ENCODE measurements at regions not wholly inside any gene's neighbourhood (a gene's known extent, or its start where the extent isn't known, plus 50 kb on each side); places are given as distances from the start of the nearest gene placed in this dataset.
"Not testable (repeated sequence)": the region's sequence is repeated elsewhere in the genome, so short reads cannot be mapped to it uniquely, and the experiment has no call there.

DNA sequence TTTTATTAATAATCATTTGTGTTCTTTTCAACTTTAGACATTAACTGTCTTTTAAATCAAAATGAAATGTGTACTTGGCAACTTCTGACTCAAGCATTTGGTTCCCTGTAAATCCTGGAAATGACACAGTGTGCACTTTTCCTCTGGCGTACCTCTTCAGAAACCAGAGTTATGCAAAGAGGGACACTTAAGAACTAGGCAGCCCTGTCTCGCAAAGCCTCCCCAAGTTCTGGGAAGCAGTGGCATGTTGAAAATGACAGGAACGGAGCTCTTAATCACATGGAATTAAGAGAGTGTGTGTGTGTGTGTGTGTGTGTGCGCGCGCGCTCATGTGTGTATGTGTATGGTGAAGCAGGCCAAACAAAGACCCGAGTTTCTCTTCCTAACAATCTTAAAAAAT, 707.4 kb downstream of the MECOM start:
- TF ChIP-seq, protein P1, sequence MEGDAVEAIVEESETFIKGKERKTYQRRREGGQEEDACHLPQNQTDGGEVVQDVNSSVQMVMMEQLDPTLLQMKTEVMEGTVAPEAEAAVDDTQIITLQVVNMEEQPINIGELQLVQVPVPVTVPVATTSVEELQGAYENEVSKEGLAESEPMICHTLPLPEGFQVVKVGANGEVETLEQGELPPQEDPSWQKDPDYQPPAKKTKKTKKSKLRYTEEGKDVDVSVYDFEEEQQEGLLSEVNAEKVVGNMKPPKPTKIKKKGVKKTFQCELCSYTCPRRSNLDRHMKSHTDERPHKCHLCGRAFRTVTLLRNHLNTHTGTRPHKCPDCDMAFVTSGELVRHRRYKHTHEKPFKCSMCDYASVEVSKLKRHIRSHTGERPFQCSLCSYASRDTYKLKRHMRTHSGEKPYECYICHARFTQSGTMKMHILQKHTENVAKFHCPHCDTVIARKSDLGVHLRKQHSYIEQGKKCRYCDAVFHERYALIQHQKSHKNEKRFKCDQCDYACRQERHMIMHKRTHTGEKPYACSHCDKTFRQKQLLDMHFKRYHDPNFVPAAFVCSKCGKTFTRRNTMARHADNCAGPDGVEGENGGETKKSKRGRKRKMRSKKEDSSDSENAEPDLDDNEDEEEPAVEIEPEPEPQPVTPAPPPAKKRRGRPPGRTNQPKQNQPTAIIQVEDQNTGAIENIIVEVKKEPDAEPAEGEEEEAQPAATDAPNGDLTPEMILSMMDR (IDR thresholded peaks at IDR 0.05; ENCODE audit: control insufficient read depth, extremely low read depth, insufficient read depth), result no peak
- H3K4me3 ChIP-seq (ENCODE audit: low read depth, low read length), result no peak overlapping the region
- DNase-seq (ENCODE audit: low read depth), result no peak

DNA sequence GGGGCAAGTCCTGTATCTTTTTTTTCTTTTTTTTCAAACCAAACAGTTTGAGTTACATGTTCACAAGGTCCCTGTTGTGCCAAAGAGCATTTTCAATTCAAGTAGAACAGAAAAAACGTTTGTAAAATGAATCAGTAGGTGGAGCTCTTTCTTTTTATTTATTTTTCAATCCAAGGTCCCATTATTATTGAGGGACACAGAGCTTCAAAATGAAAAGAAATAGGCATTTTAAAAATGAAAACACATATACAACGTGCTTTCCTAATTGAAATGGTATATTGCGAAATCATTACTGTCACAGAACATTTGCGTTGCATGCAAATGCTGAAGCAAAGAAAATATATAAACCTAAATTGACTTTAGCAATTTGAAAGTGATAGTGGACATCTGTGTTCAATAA, 711.0 kb downstream of the MECOM start:
- no peak for DNase-seq (ENCODE audit: low read depth)
- H3K4me3 ChIP-seq (ENCODE audit: low read depth, low read length), result no peak overlapping the region
- TF ChIP-seq, protein P1 (IDR thresholded peaks at IDR 0.05; ENCODE audit: control insufficient read depth, extremely low read depth, insufficient read depth), result peak; percentile 19; the same call in 1 of the 2 replicates

DNA sequence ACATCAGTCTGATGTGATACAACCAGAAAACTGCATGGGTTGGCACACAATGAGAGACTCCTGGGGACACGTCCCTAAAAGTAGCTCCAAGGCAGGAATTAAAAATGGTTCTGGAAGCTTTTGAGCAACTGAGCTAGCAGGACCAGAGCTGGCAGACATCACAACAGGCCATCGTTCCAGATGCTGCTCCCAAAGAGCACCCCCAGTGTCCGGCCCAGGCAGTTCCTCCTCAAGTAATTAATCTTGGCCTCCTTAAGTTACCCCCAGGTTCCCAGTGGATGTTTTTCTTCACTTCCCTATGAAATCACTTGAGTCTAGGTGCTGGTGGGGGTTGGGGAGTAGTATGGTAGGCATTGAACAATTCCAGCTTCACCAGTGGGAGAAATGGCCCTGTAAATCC, 711.6 kb downstream of the MECOM start:
- TF ChIP-seq, protein P1 (IDR thresholded peaks at IDR 0.05; ENCODE audit: control insufficient read depth, extremely low read depth, insufficient read depth), result no peak
- no peak for DNase-seq (ENCODE audit: low read depth)
- no peak overlapping the region for H3K4me3 ChIP-seq (ENCODE audit: low read depth, low read length)

DNA sequence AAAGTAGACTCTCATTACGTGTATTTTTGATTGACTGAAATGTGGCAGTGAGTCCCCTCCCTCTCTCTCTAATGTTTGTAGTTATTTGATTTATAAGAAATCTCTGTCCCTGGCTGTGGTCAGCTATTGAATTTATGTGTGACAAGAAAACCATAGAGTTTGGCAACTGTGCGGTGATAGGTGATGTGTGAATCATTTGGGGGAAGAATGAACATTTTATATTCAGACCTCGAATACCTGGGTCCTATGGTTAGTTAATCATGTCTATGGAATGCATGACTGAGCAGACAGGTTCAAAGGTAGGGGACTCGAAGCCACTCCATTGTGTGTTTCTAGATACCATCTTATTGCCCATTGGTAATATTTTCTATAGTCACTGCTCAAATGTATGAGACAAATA, 712.1 kb downstream of the MECOM start:
- TF ChIP-seq, protein P1 (IDR thresholded peaks at IDR 0.05; ENCODE audit: control insufficient read depth, extremely low read depth, insufficient read depth), result no peak
- no peak overlapping the region for H3K4me3 ChIP-seq (ENCODE audit: low read depth, low read length)
- DNase-seq (ENCODE audit: low read depth), result no peak

DNA sequence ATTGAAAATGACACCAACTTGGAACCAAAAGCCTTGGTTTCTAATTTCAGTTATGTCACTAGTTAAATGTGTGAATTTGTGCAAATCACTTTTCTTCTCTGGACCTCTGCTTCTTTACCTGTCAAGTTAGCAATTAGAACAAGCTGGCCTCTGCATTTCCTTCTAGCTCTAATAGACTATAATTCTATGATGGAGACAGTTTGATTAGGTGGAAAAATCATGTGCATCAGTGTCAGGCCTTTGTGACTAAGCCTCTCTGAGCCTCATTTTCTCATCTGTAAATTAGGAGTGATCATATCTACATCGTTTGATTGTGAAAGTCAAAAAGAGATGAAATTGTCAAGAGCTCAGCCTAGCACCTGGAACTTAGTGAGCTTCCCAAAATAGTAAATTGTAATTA, 712.9 kb downstream of the MECOM start:
- H3K4me3 ChIP-seq (ENCODE audit: low read depth, low read length), result no peak overlapping the region
- no peak for DNase-seq (ENCODE audit: low read depth)
- TF ChIP-seq, protein P1 (IDR thresholded peaks at IDR 0.05; ENCODE audit: control insufficient read depth, extremely low read depth, insufficient read depth), result no peak

DNA sequence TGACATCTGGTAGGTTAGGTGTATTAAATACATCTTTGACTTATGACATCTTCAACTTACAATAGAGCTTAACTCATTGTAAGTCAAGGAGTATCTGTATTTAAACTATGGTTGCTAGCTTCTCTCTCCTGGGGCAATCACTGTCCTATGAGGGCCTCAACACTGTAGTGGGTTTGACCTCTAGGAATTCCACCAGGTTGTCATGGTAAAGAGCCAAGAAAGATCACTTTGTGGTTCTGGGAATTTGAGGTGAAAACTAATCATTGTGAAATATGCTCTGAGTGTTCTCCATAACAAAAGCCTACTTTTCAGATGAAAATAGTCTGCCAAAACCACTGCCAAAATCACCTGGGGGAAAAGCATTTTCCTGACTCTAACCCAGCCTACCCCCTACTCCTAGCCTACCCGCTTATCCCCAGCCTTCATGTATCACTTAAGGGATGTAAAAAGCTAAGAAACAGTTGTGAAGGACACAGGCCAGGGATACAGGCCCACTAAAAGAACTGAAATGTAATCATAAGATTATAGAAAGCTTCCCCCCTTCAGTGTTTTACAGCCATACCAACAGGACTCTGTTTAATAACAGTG, 723.8 kb downstream of the MECOM start:
- TF ChIP-seq, protein P1 (IDR thresholded peaks at IDR 0.05; ENCODE audit: control insufficient read depth, extremely low read depth, insufficient read depth), result no peak
- no peak overlapping the region for H3K4me3 ChIP-seq (ENCODE audit: low read depth, low read length)
- no peak for DNase-seq (ENCODE audit: low read depth)

DNA sequence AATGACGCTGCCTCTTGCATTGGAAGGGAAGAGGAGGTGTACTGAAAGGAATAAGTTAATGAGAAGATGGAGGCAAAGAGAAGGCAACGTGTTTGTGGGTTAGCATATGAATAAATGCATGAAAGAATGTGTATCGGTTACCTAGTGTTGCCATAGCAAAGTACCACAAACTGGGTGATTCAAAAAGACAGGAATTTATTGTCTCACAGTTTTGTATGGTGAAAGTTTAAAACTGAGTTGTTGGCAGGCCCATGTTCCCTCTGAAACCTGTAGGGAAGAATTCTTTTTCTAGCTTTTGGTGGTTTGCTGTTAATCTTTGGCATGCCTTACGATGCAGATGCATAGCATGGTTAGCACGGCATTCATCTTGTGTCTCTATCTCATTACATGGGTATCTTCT, 729.9 kb downstream of the MECOM start:
- TF ChIP-seq, protein P1 (IDR thresholded peaks at IDR 0.05; ENCODE audit: control insufficient read depth, extremely low read depth, insufficient read depth), result no peak
- H3K4me3 ChIP-seq (ENCODE audit: low read depth, low read length), result no peak overlapping the region
- DNase-seq (ENCODE audit: low read depth), result no peak

DNA sequence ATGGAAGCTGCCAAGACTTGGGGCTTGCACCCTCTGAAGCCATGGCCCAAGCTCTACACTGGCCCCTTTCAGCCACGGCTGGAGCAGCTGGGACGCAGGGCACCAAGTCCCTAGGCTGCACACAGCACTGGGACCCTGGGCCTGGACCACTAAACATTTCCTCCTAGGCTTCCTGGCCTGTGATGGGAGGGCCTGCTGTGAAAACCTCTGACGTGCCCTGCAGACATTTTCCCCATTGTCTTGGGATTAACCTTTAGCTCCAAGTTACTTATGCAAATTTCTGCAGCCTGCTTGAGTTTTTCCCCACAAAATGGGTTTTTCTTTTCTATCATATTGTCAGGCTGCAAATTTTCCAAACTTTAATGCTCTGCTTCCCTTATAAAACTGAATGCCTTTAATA, 733.5 kb downstream of the MECOM start:
- not testable (repeated sequence) for H3K4me3 ChIP-seq (ENCODE audit: low read depth, low read length); DNase-seq (ENCODE audit: low read depth)
